K562 (cell line): ENCODE measurements at regions not wholly inside any gene's neighbourhood (a gene's known extent, or its start where the extent isn't known, plus 50 kb on each side); places are given as distances from the start of the nearest gene placed in this dataset.

Source experiments
- CAMTA2 ChIP-seq: fragments of 250-450 bp; sonication (Bioruptor Pico); conservative IDR thresholded peaks from 2 replicates; pipeline ENCODE4 v1.5.1; 2022
- CBX5 ChIP-seq: IDR thresholded peaks from 2 replicates; pipeline ENCODE4 v1.6.1; 2014; ENCODE audit warnings: low read depth, borderline replicate concordance
- DACH1 ChIP-seq: fragments of 450-650 bp; IDR thresholded peaks from 2 replicates; pipeline ENCODE4 v1.6.1; 2018; ENCODE audit not compliant: partially characterized antibody
- NFRKB ChIP-seq: fragments of 450-650 bp; IDR thresholded peaks from 2 replicates; pipeline ENCODE4 v1.6.1; 2016; ENCODE audit warnings: low read depth
- POLR2AphosphoS5 ChIP-seq: IDR thresholded peaks from 2 replicates; pipeline ENCODE4 v1.6.1; 2011; ENCODE audit warnings: mild to moderate bottlenecking, low read depth, low read length, moderate library complexity; ENCODE audit not compliant: control insufficient read depth, insufficient read depth
- TAF1 ChIP-seq: IDR thresholded peaks from 2 replicates; pipeline ENCODE4 v1.6.1; 2011; ENCODE audit warnings: mild to moderate bottlenecking, low read length, moderate library complexity; ENCODE audit not compliant: insufficient read depth, control insufficient read depth, severe bottlenecking; ENCODE audit errors: extremely low read depth
- YBX1 ChIP-seq: fragments of 450-650 bp; IDR thresholded peaks from 2 replicates; pipeline ENCODE4 v1.7.1; 2016; ENCODE audit warnings: mild to moderate bottlenecking
- YY1 ChIP-seq, 3 experiments: IDR thresholded peaks; 2 replicates each; pipeline ENCODE4 v1.6.1; 2011; ENCODE audit warnings: low read length in 2 of 3, mild to moderate bottlenecking in 2 of 3, moderate library complexity in 2 of 3, borderline replicate concordance in 1 of 3, control low read depth in 1 of 3, low read depth in 1 of 3; ENCODE audit not compliant: insufficient read depth in 3 of 3, insufficient replicate concordance in 2 of 3, control insufficient read depth in 1 of 3, insufficient read length in 1 of 3; ENCODE audit errors: extremely low read depth in 1 of 3
- ZNF146 ChIP-seq: IDR thresholded peaks from one replicate; pipeline ENCODE4 v1.6.1; 2018; ENCODE audit warnings: missing compliant biosample characterization; ENCODE audit not compliant: unreplicated experiment
- ZNF76 ChIP-seq: fragments of 250-450 bp; sonication (Bioruptor Pico); IDR thresholded peaks from 2 replicates; pipeline ENCODE4 v1.4.0; 2020; ENCODE audit warnings: mild to moderate bottlenecking, moderate library complexity, borderline replicate concordance
- TF ChIP-seq, protein P1 (sequence below), 3 experiments: IDR thresholded peaks in 2 of 3; conservative IDR thresholded peaks in 1 of 3; 2 replicates each; pipeline ENCODE4 v1.5.1; 2011 to 2012; ENCODE audit warnings: low read length in 3 of 3, mild to moderate bottlenecking in 3 of 3, control low read depth in 2 of 3, improper control_type of control experiment in 1 of 3, inconsistent platforms in 1 of 3, low read depth in 1 of 3, mixed read lengths in 1 of 3, moderate library complexity in 1 of 3; ENCODE audit not compliant: insufficient read depth in 2 of 3
- TF ChIP-seq, protein P2 (sequence below): sonication (generic); formaldehyde crosslinking; IDR thresholded peaks from 2 replicates; pipeline ENCODE4 v1.8.0; 2022; ENCODE audit warnings: missing genetic modification reagents, mild to moderate bottlenecking, borderline replicate concordance
- TF ChIP-seq, protein P3 (sequence below): fragments of 450-650 bp; IDR thresholded peaks from 2 replicates; pipeline ENCODE4 v1.6.1; 2016; ENCODE audit warnings: low read depth
- TF ChIP-seq, protein P4 (sequence below): sonication (generic); formaldehyde crosslinking; IDR thresholded peaks from 2 replicates; pipeline ENCODE4 v1.8.0; 2022; ENCODE audit warnings: mild to moderate bottlenecking, missing genetic modification reagents

DNA sequence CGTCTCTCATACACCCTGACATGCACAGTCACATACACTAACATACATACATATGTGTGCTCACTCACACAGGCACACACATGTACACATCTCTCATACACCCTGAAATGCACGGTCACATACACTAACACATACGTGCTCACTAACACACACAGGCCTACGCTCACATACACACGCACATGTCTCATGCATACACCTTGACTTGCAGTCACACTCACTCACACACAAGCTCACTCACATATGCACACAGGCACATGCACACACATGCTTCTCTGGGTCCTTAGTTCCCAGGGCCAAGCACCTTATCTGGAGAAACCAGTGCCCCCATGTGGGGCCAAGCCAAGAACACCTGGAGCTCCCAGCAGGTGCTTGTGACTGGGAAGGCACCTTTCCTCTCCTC lies 240.3 kb downstream of the RBFOX3 start:
- no peak for TF ChIP-seq ZNF146
- no peak for TF ChIP-seq TAF1
- TF ChIP-seq, protein P1, sequence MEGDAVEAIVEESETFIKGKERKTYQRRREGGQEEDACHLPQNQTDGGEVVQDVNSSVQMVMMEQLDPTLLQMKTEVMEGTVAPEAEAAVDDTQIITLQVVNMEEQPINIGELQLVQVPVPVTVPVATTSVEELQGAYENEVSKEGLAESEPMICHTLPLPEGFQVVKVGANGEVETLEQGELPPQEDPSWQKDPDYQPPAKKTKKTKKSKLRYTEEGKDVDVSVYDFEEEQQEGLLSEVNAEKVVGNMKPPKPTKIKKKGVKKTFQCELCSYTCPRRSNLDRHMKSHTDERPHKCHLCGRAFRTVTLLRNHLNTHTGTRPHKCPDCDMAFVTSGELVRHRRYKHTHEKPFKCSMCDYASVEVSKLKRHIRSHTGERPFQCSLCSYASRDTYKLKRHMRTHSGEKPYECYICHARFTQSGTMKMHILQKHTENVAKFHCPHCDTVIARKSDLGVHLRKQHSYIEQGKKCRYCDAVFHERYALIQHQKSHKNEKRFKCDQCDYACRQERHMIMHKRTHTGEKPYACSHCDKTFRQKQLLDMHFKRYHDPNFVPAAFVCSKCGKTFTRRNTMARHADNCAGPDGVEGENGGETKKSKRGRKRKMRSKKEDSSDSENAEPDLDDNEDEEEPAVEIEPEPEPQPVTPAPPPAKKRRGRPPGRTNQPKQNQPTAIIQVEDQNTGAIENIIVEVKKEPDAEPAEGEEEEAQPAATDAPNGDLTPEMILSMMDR (IDR thresholded peaks at IDR 0.05 in 2 of 3, conservative IDR thresholded peaks at IDR 0.05 in 1 of 3; ENCODE audit: insufficient read depth in 2 of 3, low read depth in 1 of 3, low read length in 3 of 3) = no peak
- TF ChIP-seq YY1 (IDR thresholded peaks at IDR 0.05; ENCODE audit: borderline replicate concordance in 1 of 3, control insufficient read depth in 1 of 3, extremely low read depth in 1 of 3, insufficient read depth in 3 of 3, insufficient read length in 1 of 3, insufficient replicate concordance in 2 of 3, low read depth in 1 of 3, low read length in 2 of 3) = no peak
- TF ChIP-seq NFRKB = no peak
- TF ChIP-seq, protein P2, sequence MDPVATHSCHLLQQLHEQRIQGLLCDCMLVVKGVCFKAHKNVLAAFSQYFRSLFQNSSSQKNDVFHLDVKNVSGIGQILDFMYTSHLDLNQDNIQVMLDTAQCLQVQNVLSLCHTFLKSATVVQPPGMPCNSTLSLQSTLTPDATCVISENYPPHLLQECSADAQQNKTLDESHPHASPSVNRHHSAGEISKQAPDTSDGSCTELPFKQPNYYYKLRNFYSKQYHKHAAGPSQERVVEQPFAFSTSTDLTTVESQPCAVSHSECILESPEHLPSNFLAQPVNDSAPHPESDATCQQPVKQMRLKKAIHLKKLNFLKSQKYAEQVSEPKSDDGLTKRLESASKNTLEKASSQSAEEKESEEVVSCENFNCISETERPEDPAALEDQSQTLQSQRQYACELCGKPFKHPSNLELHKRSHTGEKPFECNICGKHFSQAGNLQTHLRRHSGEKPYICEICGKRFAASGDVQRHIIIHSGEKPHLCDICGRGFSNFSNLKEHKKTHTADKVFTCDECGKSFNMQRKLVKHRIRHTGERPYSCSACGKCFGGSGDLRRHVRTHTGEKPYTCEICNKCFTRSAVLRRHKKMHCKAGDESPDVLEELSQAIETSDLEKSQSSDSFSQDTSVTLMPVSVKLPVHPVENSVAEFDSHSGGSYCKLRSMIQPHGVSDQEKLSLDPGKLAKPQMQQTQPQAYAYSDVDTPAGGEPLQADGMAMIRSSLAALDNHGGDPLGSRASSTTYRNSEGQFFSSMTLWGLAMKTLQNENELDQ (CRISPR knock-in tag) = no peak
- no peak for TF ChIP-seq YBX1
- TF ChIP-seq POLR2AphosphoS5 = no peak
- no peak for TF ChIP-seq DACH1
- TF ChIP-seq, protein P3, sequence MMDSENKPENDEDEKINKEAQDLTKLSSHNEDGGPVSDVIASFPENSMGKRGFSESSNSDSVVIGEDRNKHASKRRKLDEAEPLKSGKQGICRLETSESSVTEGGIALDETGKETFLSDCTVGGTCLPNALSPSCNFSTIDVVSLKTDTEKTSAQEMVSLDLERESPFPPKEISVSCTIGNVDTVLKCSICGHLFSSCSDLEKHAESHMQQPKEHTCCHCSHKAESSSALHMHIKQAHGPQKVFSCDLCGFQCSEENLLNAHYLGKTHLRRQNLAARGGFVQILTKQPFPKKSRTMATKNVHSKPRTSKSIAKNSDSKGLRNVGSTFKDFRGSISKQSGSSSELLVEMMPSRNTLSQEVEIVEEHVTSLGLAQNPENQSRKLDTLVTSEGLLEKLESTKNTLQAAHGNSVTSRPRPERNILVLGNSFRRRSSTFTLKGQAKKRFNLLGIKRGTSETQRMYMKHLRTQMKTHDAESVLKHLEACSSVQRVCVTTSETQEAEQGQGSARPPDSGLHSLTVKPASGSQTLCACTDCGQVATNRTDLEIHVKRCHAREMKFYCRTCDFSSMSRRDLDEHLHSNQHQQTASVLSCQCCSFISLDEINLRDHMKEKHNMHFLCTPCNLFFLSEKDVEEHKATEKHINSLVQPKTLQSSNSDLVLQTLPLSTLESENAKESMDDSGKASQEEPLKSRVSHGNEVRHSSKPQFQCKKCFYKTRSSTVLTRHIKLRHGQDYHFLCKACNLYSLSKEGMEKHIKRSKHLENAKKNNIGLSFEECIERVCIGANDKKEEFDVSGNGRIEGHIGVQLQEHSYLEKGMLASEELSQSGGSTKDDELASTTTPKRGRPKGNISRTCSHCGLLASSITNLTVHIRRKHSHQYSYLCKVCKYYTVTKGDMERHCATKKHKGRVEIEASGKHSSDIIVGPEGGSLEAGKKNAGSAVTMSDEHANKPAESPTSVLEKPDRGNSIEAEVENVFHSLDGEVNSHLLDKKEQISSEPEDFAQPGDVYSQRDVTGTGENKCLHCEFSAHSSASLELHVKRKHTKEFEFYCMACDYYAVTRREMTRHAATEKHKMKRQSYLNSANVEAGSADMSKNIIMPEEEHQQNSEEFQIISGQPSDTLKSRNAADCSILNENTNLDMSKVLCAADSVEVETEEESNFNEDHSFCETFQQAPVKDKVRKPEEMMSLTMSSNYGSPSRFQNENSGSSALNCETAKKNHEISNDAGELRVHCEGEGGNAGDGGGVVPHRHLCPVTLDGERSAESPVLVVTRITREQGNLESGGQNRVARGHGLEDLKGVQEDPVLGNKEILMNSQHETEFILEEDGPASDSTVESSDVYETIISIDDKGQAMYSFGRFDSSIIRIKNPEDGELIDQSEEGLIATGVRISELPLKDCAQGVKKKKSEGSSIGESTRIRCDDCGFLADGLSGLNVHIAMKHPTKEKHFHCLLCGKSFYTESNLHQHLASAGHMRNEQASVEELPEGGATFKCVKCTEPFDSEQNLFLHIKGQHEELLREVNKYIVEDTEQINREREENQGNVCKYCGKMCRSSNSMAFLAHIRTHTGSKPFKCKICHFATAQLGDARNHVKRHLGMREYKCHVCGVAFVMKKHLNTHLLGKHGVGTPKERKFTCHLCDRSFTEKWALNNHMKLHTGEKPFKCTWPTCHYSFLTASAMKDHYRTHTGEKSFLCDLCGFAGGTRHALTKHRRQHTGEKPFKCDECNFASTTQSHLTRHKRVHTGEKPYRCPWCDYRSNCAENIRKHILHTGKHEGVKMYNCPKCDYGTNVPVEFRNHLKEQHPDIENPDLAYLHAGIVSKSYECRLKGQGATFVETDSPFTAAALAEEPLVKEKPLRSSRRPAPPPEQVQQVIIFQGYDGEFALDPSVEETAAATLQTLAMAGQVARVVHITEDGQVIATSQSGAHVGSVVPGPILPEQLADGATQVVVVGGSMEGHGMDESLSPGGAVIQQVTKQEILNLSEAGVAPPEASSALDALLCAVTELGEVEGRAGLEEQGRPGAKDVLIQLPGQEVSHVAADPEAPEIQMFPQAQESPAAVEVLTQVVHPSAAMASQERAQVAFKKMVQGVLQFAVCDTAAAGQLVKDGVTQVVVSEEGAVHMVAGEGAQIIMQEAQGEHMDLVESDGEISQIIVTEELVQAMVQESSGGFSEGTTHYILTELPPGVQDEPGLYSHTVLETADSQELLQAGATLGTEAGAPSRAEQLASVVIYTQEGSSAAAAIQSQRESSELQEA = no peak
- TF ChIP-seq CAMTA2 = no peak
- TF ChIP-seq ZNF76 = no peak
- no peak for TF ChIP-seq CBX5
- TF ChIP-seq, protein P4, sequence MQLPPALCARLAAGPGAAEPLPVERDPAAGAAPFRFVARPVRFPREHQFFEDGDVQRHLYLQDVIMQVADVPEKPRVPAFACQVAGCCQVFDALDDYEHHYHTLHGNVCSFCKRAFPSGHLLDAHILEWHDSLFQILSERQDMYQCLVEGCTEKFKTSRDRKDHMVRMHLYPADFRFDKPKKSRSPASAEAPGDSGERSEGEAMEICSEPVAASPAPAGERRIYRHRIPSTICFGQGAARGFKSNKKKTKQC = no peak
